ENCODE measurements at regions not wholly inside any gene's neighbourhood (a gene's known extent, or its start where the extent isn't known, plus 50 kb on each side); places are given as distances from the start of the nearest gene placed in this dataset.

DNA sequence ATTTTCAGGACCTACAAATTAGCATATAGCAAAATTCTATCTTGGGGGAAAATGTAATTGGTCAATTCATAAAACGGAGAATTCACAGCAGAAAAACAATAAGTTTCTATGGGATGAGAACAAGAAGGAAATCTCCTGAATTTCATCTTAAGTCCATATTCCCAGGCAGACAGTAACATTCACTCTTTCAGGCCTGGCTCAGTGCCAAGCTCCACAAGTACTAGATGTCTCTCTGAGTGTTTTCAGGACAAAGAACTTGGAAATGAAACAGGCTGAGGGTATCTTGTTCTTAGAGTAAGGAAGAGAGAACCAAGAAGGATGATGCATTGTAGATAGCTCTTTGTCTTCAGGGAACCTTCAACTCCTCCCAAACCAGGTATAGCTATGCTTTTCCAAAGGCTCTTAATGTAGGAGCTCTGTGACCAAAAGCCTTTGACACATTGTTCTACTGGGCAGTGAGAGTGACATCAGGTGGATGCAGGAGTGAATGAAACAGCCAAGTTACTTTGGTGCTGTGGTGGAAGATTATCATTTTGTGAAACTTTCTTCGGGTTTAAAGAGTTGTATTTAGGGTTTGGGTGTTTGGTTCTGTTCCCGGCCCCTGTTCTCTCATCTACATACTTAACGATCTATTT is 298.3 kb downstream of the GPATCH2 start:
- TF ChIP-seq, protein P1, sequence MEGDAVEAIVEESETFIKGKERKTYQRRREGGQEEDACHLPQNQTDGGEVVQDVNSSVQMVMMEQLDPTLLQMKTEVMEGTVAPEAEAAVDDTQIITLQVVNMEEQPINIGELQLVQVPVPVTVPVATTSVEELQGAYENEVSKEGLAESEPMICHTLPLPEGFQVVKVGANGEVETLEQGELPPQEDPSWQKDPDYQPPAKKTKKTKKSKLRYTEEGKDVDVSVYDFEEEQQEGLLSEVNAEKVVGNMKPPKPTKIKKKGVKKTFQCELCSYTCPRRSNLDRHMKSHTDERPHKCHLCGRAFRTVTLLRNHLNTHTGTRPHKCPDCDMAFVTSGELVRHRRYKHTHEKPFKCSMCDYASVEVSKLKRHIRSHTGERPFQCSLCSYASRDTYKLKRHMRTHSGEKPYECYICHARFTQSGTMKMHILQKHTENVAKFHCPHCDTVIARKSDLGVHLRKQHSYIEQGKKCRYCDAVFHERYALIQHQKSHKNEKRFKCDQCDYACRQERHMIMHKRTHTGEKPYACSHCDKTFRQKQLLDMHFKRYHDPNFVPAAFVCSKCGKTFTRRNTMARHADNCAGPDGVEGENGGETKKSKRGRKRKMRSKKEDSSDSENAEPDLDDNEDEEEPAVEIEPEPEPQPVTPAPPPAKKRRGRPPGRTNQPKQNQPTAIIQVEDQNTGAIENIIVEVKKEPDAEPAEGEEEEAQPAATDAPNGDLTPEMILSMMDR (IDR thresholded peaks at IDR 0.05), result no peak
- TF ChIP-seq POLR2A (IDR thresholded peaks at IDR 0.05), result no peak

All from adrenal gland (tissue), 5 donors.